GM12875 (cell line): ENCODE measurements at regions not wholly inside any gene's neighbourhood (a gene's known extent, or its start where the extent isn't known, plus 50 kb on each side); places are given as distances from the start of the nearest gene placed in this dataset.

Source experiments
- H3K4me3 ChIP-seq: one replicate; pipeline ENCODE4 v1.5.1; 2011; ENCODE audit warnings: low read depth, low read length, control low read depth
- TF ChIP-seq, protein P1 (sequence below): IDR thresholded peaks from 2 replicates; pipeline ENCODE4 v1.5.1; 2011; ENCODE audit warnings: low read depth, mild to moderate bottlenecking, control low read depth, inconsistent platforms, low read length, moderate library complexity, borderline replicate concordance; ENCODE audit not compliant: insufficient read depth

DNA sequence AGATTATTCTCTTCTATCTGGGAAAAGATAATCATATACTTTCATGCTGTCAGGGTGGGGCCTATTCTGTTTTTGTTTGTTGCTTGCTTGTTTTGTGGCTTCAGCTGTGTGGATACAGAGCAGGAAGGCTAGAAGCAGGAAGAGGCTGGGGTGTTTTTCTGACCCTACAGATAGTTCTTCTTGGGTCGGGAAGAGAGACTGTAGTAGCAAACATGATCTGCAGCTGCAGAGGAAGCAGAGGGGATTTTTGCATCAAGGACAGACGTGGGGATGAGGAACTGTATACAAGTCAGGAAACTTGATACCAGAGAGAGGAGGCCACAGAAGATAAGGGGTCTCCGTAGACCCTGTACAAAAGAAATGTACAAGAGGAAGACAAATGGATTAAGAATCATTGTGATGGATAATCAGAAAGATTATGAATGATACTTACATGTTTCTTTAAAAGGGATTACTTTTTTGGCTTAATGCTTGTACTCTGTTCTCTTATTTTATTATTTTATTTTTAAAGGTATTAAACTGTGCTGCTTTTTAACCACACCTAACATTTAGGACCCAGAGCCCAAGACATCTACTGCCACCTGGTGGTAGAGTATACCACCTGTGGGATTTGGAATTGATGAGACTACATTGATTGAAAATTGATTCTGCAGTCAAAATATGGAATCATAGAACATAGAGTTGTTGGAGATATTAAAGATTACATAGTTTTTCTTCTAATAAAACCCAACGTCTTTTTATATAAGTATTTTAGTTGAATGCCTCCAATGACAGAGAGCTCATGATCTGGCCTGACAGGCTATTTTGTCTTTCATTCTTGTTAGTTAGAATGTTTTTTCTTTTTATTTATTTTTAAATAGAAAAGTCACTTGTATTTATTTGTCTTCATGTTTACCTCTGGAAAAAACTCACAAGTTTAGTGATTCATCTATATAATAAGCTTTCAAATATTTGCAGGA is 87.3 kb upstream of the ROPN1 start:
- H3K4me3 ChIP-seq = no peak overlapping the region
- TF ChIP-seq, protein P1, sequence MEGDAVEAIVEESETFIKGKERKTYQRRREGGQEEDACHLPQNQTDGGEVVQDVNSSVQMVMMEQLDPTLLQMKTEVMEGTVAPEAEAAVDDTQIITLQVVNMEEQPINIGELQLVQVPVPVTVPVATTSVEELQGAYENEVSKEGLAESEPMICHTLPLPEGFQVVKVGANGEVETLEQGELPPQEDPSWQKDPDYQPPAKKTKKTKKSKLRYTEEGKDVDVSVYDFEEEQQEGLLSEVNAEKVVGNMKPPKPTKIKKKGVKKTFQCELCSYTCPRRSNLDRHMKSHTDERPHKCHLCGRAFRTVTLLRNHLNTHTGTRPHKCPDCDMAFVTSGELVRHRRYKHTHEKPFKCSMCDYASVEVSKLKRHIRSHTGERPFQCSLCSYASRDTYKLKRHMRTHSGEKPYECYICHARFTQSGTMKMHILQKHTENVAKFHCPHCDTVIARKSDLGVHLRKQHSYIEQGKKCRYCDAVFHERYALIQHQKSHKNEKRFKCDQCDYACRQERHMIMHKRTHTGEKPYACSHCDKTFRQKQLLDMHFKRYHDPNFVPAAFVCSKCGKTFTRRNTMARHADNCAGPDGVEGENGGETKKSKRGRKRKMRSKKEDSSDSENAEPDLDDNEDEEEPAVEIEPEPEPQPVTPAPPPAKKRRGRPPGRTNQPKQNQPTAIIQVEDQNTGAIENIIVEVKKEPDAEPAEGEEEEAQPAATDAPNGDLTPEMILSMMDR = peak; percentile 55; the same call in 1 of the 2 replicates

DNA sequence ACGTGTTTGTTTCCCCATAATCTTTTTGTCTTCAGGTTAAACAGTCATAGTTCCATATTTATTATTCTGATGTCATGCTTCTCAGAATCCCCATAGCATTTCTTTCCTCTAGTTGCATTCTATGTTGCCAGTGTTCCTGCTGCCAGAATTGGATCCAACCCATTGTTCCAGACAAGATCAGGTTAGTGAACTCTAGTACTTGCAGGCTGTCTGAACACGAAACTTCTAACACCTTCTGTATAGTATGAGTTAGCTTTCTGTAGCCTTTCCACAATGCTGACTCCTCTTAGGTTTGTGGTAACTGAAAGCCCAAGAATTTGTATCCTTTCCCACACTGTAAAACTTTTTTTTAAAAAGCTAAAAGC is 88.0 kb upstream of the ROPN1 start:
- H3K4me3 ChIP-seq = no peak overlapping the region
- TF ChIP-seq, protein P1 = no peak

DNA sequence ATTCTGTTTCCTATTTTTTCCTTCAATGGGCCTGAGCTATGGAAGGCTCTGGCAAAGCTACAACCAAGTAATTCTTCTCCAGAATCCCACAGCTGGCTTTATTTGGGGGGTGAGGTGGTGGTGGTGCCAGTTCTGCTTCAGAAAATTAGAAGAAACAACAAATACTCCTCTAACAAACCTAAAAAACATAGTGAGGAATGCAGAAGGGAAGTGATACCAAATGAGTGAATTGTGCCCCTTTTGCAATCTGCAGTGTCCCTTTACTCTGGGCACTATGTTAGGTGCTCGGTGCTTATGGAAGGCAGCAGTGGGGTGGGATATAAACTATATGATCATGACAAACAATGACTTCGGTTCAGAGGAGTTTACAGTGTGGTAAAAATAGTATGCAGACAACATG is 90.4 kb upstream of the ROPN1 start:
- TF ChIP-seq, protein P1 = no peak
- H3K4me3 ChIP-seq = no peak overlapping the region

DNA sequence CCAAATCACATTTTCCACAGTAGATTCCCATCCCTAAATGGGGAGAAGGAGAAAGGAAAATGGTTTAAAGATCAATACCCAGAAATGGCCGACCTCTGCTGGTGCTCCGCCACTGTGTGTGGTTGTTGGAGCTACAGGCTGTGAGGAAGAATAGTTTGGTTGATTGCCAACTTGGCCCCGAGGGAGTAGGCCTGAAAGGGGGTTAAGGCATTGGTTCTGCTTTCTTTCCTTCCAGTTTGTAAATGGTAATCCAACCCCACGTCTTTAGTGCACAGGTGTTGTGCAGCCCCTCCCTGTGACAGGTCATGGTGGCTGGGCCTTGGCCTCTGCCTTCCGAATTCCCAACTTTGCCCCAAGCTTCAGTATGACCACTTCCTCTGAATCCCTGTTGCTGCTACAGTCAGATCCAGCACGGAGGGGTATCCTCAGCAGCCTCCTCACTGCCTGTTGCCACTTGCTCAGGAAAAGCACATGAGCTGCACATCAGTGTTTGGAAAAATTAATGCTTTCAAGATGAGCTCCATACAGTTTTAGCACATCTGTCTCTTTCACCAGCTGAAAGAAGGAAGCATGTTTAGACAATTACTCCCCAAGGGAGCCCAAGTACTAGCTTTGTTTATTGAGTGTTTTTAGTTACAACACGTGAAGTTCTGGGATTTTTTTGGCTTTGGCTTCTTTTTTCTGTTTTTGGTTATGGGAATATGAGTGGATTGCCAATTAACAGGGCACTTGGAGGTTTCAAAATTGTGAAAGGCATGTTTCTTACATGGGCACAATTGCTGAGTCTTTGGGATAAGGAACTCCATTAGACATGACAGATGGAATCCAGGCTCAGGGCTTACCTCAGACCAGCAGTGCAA is 92.3 kb upstream of the ROPN1 start:
- TF ChIP-seq, protein P1 = no peak
- H3K4me3 ChIP-seq = no peak overlapping the region

DNA sequence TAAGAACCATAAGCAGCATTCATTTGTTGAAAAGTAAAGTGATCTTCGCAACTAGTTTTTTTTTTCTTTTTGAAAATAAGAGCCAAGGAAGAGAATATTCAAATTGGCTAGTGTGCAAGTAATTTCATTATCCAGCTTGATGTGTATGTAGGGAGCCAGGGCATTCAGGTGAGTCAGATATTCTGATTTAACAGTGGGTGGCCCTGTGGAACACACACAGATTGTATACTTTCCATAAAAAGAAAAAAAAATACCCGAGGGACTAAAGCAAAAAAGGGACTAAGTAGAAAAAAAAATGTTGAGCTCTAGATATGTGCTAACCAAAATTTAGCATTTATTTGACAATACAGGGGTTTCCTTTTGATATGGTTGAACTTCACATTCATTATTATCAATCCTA is 96.9 kb upstream of the ROPN1 start:
- TF ChIP-seq, protein P1 = no peak
- H3K4me3 ChIP-seq = no peak overlapping the region

DNA sequence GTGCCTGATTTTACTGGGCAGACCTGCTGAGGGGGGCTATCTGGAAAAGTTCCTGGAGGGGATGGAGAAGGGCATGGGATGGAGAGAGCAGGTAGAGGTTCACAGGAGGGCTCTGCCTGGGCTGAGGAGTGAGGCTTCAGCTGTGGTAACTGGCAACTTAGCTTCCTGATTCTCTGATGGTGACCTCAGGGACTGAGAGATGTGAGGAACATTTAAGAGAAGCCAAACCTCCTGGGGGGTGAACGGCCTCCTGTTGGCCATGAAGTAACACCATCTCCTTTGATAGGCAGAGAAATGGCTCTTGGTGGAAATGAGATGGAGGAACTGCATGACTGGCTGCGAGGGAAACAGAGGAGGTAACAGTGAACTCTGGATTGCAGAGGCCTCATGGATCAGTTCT is 97.3 kb upstream of the ROPN1 start:
- TF ChIP-seq, protein P1 = no peak

More for the DNA sequence above, 97.3 kb upstream of the ROPN1 start:
- H3K4me3 ChIP-seq = no peak overlapping the region
